ENCODE measurements at regions not wholly inside any gene's neighbourhood (a gene's known extent, or its start where the extent isn't known, plus 50 kb on each side); places are given as distances from the start of the nearest gene placed in this dataset.
"Not testable (repeated sequence)": the region's sequence is repeated elsewhere in the genome, so short reads cannot be mapped to it uniquely, and the experiment has no call there.

DNA sequence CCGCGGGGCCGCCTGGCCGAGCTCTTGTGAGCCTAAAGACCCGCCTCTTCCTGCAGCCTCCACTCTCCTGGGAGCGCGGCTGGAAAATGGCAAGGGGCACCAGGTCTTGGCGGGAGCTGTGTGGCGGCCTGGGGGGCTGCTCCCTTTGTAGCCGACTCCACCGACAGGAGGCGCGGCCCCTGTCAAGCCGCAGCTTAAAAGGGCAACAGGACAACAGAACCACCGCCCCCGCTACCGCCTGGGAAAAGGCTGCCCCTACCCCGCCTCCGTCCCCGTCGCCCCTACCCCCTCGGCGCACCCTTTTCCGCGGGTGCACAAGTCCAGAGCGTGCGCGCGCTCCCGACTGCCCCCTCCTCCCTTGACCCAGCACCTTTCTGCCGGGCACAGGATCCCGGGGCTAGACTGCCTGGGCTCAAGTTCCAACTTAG, 60.3 kb downstream of the GOLGA8K start:
- peak; percentile 15 for DNase-seq

DNA sequence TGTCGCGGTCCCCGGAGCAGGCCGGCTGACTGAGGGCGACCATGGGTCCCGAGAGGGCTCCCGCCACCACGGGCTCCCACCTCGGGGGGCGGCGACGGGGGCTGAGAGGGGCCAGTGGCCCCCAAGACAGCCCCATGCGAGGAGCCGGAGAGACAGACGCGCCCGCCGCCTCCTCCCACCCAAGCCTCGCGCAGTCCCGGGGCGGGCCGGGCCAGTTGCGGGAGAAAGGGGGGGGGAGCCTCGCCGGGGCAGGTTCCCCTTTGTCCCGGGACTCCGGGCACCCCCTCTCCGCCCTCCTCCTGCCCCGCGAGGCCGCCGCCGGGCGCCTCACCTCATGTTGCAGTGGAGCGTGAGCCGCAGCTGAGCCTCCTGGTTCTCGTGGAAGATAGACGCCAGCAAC, 60.8 kb downstream of the GOLGA8K start:
- DNase-seq: not testable (repeated sequence)

DNA sequence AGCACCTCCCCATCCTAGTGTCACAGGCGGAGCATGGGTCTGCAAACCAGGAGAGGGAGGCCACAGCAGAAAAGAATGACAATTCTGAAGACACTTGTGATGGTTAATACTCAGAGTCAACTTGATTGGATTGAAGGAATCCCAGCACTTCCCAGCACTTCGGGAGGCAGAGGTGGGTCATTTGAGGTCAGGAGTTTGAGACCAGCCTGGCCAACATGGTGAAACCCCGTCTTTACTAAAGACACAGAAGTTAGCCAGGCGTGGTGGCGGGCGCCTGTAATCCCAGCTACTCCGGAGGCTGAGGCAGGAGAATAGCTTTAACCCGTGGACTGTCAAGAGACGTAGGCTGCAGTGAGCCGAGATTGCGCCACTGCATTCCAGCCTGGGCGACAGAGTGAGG, 61.6 kb downstream of the GOLGA8K start:
- not testable (repeated sequence) for DNase-seq

GRCh38 chr15:32336804-32337203, 66.3 kb downstream of the GOLGA8K start:
- not testable (repeated sequence) for DNase-seq

DNA sequence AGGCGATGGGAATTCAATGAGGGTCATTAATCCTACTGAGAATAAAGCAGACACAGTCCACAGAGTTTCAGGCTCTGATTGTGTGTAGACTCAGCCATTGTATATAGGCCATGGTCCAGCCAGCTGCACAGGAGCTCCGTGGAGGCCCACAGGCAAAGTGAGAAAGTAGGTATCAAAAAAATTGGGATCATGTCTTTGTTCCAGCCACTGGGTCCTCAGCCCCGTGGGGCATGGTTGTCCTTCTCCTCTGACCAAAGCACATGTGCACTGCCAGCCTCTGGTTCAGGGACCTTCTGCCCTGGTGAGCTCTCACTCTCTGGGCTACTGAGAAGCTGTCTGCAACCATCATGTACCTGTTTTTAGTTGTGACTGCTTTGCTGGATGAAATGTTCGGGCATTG, 79.7 kb downstream of the GOLGA8K start:
- DNase-seq: not testable (repeated sequence)

GRCh38 chr15:32319247-32319646, 83.8 kb downstream of the GOLGA8K start:
- DNase-seq: not testable (repeated sequence)

GRCh38 chr15:32316482-32316881, 86.6 kb downstream of the GOLGA8K start:
- not testable (repeated sequence) for DNase-seq

DNA sequence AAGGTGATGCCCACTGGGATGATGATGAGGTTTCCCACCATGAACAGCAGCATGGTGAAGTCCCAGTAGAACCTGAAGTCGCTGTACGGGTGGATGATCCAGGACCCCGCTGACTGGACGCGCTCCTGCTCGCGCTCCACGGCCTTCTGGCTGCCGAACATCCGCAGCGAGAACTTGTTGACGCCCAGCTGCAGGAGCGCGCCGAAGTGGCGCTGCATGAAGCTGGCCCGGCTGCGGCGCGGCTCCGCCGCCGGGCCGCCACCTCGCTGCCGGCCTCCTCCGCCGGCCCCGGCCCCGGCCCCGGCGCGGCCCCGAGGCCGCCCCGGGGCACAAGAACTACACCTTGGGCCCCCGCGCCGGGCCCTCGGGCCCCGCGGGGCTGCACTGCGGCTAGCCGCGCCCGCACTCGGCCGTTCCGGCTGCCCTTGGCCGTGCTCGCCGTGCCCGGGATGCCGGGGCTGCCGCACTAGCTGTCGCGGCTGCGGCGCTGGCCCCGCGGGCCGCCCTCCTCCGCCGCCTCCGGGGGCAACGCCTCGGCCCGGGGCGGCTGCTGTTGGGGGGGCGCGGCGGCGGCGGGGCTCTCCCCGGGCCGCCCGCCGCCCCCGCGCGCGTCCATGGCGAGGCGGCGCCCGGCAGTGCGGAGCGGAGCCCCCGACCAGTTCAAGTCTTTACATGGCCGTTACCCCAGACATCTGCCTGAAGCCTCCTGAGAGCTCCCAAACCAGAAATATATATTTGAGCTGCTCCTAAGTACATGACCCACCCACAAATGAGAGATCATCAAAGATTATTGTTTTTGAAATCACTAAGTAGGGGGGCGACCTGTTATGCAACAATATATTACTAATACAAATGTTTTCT, 87.8 kb downstream of the GOLGA8K start:
- not testable (repeated sequence) for DNase-seq

GRCh38 chr15:32313446-32314209, 89.5 kb downstream of the GOLGA8K start:
- DNase-seq: not testable (repeated sequence)

- not testable (repeated sequence) for DNase-seq
Measured at GRCh38 chr15:32312721-32313120, 90.4 kb downstream of the GOLGA8K start.

DNA sequence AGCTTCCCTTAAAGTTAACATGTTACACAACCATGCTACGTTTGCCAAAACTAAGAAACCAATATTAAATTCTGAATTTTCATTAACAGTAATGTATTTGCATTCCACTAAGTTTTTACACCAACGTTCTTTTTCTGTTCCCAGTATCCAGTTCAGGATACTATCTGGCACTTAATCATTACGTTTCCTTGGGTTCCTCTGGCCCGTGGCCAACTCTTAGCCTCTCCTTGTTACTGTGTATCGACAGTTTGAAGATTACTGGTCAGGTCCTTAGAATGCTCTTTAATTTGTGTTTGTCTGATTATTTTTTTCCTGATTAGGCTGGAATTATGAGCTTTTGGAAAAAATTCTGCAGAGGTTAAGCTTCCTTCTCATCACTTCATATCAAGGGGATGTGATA, 95.5 kb downstream of the GOLGA8K start:
- not testable (repeated sequence) for DNase-seq

DNA sequence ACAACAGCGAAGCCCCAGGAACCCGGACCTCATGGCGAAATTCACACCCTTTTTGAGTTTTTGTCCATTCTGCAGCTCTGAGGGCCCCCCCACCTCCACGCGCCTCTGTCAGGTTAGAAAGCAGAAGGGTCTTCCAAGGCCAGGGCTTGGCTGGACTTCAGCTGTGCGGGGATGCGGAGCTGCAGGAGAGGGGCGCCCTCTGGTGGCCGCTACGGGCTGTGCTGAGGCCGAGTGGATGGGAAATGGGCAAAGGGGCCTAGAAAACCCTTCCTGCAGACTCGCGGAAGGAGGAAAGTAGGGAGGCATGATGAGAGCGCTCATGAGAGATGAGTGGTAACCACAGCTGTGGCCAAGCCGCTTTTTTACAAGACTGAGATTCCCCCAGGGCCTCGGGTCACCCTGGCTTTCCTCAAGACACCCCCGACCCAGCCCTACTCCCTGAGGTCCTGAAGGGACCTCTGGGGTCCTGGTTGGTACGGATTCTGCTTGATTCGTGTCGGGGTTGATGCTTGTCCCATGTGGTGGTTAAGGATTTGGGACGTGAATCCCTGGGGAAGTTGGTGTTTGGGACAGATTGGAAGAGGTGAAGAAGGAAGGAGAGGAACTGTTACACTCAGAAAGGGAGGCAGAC, 126.8 kb downstream of the GOLGA8K start:
- not testable (repeated sequence) for DNase-seq

- DNase-seq: not testable (repeated sequence)
Measured at GRCh38 chr15:32253958-32254357, 149.1 kb downstream of the GOLGA8K start.

DNA sequence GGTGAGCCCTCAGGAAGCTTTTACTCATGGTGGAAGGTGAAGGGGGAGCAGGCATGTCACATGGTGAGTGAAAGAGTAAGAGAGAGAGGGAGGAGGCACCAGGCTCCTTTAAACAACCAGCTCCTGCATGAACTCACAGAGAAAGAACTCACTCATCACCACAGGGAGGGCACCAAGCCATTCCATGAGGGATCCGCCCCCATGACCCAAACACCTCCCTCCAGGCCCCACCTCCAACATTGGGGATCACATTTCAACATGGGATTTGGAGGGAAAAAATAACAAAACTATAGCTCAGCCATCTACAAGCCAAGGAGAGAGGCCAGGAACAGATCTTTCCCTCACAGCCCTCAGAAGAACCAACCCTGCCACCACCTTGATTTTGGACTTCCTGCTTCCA, 153.9 kb downstream of the GOLGA8K start:
- DNase-seq: not testable (repeated sequence)

DNA sequence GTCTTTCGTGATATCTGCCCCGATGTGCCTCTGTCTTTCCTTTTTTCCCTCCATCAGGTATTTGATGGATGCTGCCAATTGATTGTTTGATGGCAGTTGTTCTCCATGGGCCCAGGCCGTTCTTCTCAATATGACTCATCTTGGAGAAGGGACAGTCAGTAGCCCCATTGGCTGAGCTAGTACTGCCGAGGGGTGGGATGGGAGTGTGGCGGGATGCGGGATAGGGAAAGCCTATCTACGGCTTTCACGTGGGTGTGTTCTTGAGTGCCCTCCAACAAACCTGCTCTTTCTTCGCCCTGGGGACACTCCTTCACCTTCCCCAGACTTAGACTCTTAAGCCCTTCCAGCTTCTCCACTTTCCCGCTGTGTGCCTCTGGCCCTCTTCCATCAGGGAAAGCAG, 159.4 kb downstream of the GOLGA8K start:
- not testable (repeated sequence) for DNase-seq

GRCh38 chr15:32242780-32243528, 160.1 kb downstream of the GOLGA8K start:
- DNase-seq: not testable (repeated sequence)

- DNase-seq: not testable (repeated sequence)
Measured at GRCh38 chr15:32227410-32228114, 175.5 kb downstream of the GOLGA8K start.

- DNase-seq: no peak
Measured at GRCh38 chr15:32222716-32223115, 180.4 kb downstream of the GOLGA8K start.

Data from stimulated activated CD4-positive, alpha-beta T cell treated with anti-CD3 and anti-CD28 coated beads, Interleukin-15, amount 100 ng/mL, for 24 hours (primary cell).